DMS153 treated with DMSO at 0.1 percent for 48 hours (cell line): ENCODE measurements at regions not wholly inside any gene's neighbourhood (a gene's known extent, or its start where the extent isn't known, plus 50 kb on each side); places are given as distances from the start of the nearest gene placed in this dataset.
A peak's percentile ranks its signal among the peaks of the same experiment; 100 is the strongest.

Source experiments
- DNase-seq: peaks from one replicate; lab custom pipeline; 2025; ENCODE audit not compliant: unreplicated experiment; lab: John Stamatoyannopoulos, UW

DNA sequence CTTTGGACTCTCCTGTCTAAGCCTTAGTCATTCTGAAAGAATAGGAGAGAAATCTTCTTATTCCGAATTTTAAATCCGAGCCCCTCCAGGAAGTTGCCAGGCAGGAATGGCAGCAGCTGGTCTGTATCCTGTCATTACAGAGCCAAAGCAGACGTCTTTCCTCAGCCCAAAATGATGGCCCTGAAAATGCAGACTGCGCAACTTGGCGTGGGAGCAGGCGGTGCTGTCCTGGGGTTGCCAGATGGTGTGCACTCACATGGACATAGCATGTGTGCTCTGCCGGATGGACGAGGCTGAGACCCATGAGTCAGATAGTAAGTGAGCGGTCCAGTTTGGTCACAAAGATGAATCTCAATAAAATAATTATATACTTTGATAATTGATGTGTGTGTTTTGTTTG, 410.4 kb downstream of the KCTD16 start:
- DNase-seq = no peak

DNA sequence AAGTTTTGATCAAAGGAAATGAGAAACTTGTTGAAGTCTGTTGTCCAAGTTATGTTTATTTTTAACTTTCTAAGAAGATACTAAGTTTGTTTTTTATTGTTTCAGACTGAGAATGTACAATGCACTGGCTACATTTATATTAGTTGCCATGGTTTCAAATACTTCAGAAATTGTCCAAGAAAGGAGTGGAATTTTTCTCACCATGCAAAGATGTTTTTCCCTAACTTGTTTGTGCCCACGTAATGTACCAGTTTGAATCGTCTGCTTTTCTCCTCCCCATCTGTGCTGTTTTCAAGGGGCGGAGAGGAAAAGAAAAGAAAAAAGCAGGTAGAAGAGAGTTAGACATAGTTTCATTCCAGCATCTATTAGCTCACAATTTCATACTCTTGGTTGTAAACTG, 407.0 kb downstream of the KCTD16 start:
- no peak for DNase-seq

DNA sequence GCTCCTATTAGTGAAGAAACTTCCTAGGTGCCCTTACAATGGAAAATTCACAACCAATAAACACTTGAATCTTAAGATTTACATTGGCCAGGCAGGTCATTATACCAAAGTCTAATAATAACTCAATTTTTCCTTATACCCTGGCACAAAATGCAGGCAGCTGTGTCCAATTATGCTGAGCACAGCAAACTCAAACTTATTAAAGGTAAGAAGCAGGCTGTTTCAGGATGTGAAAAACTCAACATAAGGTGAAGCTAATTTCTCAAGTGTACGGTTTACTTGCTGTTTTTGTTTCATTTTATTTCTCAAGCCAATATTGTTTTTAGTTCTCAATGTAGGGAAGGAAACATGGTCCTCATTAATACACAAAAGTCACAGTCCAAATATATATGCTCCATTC, 405.1 kb downstream of the KCTD16 start:
- no peak for DNase-seq

DNA sequence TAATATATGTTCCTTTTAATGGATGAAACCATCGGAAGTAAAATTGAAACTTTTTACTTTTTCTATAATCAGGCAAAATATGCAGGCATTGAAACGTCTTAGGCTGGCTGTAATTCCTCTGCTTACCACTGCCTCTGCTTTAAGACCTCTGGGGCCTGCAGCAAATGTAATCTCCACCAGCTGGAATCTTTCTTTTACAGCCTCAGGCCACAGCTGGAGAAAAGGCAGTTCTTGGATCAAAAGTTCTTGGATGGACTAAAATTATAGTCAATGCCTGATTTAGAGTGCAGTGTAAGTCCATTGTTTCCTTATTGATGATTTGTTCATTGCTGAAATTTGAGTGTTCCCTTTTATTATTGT, 396.7 kb downstream of the KCTD16 start:
- no peak for DNase-seq

DNA sequence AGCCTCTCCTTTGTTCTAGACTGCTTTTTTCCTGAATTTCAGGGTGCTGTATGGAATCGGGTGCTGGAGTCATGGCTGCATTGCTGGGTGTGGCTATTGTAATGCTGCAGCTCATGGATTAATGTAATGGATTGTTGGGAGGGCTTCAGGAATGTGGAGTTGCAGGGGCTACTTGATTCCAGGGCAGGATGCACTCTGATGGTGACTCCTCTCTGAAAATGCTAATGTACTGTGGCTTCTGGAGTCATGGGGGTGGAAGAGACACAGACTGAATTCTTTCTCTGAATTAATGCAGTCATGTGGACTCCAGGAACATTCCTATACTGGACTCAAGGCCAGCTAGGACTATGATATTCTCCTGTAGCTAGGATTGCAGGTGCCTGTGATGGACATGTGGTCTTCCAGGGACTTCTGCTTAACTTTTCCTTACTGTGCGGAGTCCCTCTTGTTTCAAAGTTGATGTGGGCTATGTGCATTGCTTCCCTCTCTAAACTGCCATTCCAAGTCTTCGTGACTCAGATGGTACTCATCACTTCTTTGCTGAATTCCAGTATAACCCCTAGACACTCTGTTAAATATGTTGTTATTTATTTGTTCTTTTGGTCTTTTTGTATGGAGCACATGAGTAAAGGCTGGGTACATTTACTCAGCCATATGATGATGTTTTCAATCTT, 396.2 kb downstream of the KCTD16 start:
- no peak for DNase-seq

DNA sequence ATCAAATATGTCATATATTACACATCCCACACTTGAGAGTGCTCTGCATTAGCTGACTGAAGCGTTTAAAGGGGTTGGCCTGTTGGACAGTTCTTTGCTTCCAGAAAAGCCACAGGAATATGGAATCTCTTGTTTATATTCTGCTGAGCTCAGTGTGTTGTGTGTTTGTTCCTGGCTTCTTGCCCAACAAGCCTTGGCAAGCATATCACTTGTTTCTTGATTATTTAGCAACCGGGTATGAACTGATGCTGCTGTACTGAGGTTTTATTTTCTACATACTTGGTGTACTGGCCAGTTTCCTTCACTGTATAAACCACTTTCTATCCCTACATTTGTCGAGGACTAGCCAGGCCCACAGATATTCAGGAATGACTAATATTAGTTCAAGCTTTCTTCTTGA, 378.9 kb downstream of the KCTD16 start:
- peak; percentile 30 for DNase-seq

DNA sequence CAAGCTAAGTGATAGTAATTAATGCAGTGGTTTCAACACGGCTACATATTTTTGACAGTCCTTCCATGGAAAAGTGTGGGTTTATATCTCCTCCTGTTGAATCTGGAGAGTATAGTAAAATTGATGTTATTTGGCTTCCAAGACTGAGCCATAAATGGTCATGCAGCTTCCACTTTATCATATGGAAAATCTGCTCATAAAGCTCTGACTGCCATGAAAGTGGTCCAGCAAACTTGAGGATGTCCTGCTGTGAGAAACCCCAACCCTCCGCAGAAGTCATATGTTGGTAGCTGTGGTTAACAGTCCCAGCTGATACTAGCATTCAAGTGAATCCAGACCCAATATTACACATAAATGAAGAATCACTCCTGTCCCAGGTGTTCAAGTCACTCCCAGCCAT, 378.3 kb downstream of the KCTD16 start:
- DNase-seq = no peak

DNA sequence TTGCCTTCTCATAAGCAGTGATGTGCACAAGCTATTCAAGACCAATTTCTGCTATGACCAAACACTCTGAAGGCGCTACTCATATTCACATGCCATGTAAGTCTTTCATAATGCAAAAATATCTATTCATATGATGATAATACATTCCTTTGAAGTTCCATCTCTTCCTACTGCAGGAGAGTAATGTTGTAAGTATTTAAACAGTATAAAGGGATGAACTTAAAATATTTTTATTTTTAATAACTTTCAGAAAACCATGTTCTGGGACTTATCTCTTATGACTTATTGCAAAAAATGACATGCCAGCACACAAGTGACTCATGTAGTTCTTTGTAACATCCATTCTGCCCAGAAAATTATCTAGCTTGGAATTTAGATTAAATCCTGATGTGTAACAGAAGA, 376.4 kb downstream of the KCTD16 start:
- no peak for DNase-seq

DNA sequence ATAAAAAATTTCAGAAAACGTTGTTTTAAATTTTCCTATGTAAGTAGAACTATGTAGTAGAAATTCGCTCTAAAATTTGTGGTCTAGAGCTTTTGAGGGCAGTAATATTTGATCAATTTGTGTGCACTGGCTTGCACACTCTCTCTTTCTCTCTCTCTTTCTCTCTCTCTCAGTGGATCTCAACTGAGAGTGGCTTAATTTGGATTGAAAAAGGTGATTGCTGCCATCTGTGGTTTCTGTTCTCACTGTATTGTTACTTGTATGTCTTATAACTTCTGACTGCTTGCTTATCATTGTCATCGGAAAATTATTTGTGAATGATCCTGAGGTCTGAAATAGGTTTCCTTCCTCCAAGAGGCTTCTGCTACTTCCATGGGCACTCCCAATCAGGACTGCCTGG, 368.2 kb downstream of the KCTD16 start:
- DNase-seq = no peak
